ENCODE measurements at regions not wholly inside any gene's neighbourhood (a gene's known extent, or its start where the extent isn't known, plus 50 kb on each side); places are given as distances from the start of the nearest gene placed in this dataset.

GRCh38 chr6:95670011-95670463 is 92.7 kb downstream of the MANEA start:
- FAIRE-seq: no peak
- WGBS (ENCODE audit: low lambda C conversion rate): 41% methylated on average over 8 of the region's 26 CpGs

More at GRCh38 chr6:95670011-95670463, 92.7 kb downstream of the MANEA start:
- Histone ChIP-seq H3K9me3 (ENCODE audit: low read length) (no peaks in the 10 kb centered on the region), H3K4me1 (ENCODE audit: insufficient read depth, low read length) (no peaks in the 10 kb centered on the region), H3K27ac (ENCODE audit: extremely low read length, insufficient read depth, low read length) (no peak overlapping the region), H3K36me3 (replicated peaks in 1 of 2; ENCODE audit: control insufficient read depth in 1 of 2, insufficient read depth in 2 of 2, low read length in 2 of 2) (no peaks in the 10 kb centered on the region), H2AFZ (ENCODE audit: low read length) (no peak overlapping the region), H3K79me2 (ENCODE audit: insufficient read depth, low read length) (no peaks in the 10 kb centered on the region), H3K9ac (ENCODE audit: insufficient read depth, low read depth, low read length) (no peak overlapping the region), H3K27me3 (ENCODE audit: control insufficient read depth in 1 of 2, insufficient read depth in 2 of 2, low read length in 2 of 2) (no peaks in the 10 kb centered on the region), H4K20me1 (ENCODE audit: insufficient read depth, low read length) (no peaks in the 10 kb centered on the region), H3K4me3 (replicated peaks in 1 of 3; ENCODE audit: insufficient read depth in 1 of 3, low read depth in 2 of 3, low read length in 3 of 3) (no peak overlapping the region), H3K4me2 (ENCODE audit: low read depth, low read length) (no peak overlapping the region)
- no peak for TF ChIP-seq SATB2 (CRISPR knock-in tag; IDR thresholded peaks at IDR 0.05)
- no peak for TF ChIP-seq ZUFSP (CRISPR knock-in tag; IDR thresholded peaks at IDR 0.05; ENCODE audit: borderline replicate concordance)
- no peak for TF ChIP-seq NR1H2 (CRISPR knock-in tag; IDR thresholded peaks at IDR 0.05; ENCODE audit: borderline replicate concordance, low read depth)
- no peak for TF ChIP-seq ZNF292 (CRISPR knock-in tag; IDR thresholded peaks at IDR 0.05; ENCODE audit: borderline replicate concordance, low read depth)
- TF ChIP-seq ZNF180 (CRISPR knock-in tag; IDR thresholded peaks at IDR 0.05; ENCODE audit: borderline replicate concordance, low read depth): no peak
- no peak for TF ChIP-seq FOSL1 (CRISPR knock-in tag; IDR thresholded peaks at IDR 0.05; ENCODE audit: borderline replicate concordance)
- TF ChIP-seq ZBTB43 (CRISPR knock-in tag; conservative IDR thresholded peaks at IDR 0.05): no peak
- TF ChIP-seq ZNF629 (CRISPR knock-in tag; conservative IDR thresholded peaks at IDR 0.05): no peak
- TF ChIP-seq HINFP (CRISPR knock-in tag; IDR thresholded peaks at IDR 0.05; ENCODE audit: low read depth): no peak
- TF ChIP-seq REPIN1 (CRISPR knock-in tag; IDR thresholded peaks at IDR 0.05; ENCODE audit: borderline replicate concordance, low read depth): no peak
- no peak for TF ChIP-seq ZNF503 (CRISPR knock-in tag; IDR thresholded peaks at IDR 0.05)
- no peak for TF ChIP-seq PHB2 (IDR thresholded peaks at IDR 0.05; ENCODE audit: partially characterized antibody)
- no peak for TF ChIP-seq ZNF605 (CRISPR knock-in tag; IDR thresholded peaks at IDR 0.05)
- TF ChIP-seq SMAD3 (CRISPR knock-in tag; IDR thresholded peaks at IDR 0.05): no peak
- no peak for TF ChIP-seq ARNTL (CRISPR knock-in tag; IDR thresholded peaks at IDR 0.05)
- ATAC-seq (no peak), DNase-seq (ENCODE audit: low spot score) (no peak)
- ChIA-PET POLR2A (no interaction called here), CTCF (ENCODE audit: low intra/inter-chr PET ratio, low total read pairs) (no interaction called here)
- no TSS peak for BruUV-seq (replicated peaks)
- intact Hi-C loops (cut with micrococcal nuclease; ENCODE audit: unreplicated experiment): no loop called here
- in situ Hi-C loops (cut with HindIII; ENCODE audit: extremely low pct_ligation_motif_present, low pct_unique_long_range_greater_than_20kb): no loop called here

All from HepG2 (cell line).